GM19043 (cell line): ENCODE measurements at regions not wholly inside any gene's neighbourhood (a gene's known extent, or its start where the extent isn't known, plus 50 kb on each side); places are given as distances from the start of the nearest gene placed in this dataset.

Source experiments
- ATAC-seq: cut with Tn5 transposase; IDR thresholded peaks from one replicate; pipeline ENCODE4 v1.9.1; 2021; ENCODE audit warnings: low read depth; ENCODE audit not compliant: unreplicated experiment

- ATAC-seq = no peak
Measured at GRCh38 chr12:107560165-107560898, 125.3 kb upstream of the PWP1 start.

GRCh38 chr12:107560899-107561285 lies 124.7 kb upstream of the PWP1 start:
- ATAC-seq = no peak

- no peak for ATAC-seq
Measured at GRCh38 chr12:107564946-107565345, 120.7 kb upstream of the PWP1 start.

GRCh38 chr12:107565551-107565950 lies 120.0 kb upstream of the PWP1 start:
- no peak for ATAC-seq

GRCh38 chr12:107567876-107568619 lies 117.6 kb upstream of the PWP1 start:
- no peak for ATAC-seq

GRCh38 chr12:107568718-107569117 lies 116.9 kb upstream of the PWP1 start:
- no peak for ATAC-seq

- ATAC-seq = no peak
Measured at GRCh38 chr12:107570721-107571120, 114.9 kb upstream of the PWP1 start.

- no peak for ATAC-seq
Measured at GRCh38 chr12:107571492-107571891, 114.1 kb upstream of the PWP1 start.

- ATAC-seq = no peak
Measured at GRCh38 chr12:107574691-107575090, 110.9 kb upstream of the PWP1 start.

- no peak for ATAC-seq
Measured at GRCh38 chr12:107580750-107581618, 104.6 kb upstream of the PWP1 start.

- no peak for ATAC-seq
Measured at GRCh38 chr12:107581619-107582015, 104.0 kb upstream of the PWP1 start.

- no peak for ATAC-seq
Measured at GRCh38 chr12:107583551-107583950, 102.0 kb upstream of the PWP1 start.

GRCh38 chr12:107584563-107584962 lies 101.0 kb upstream of the PWP1 start:
- ATAC-seq = no peak

GRCh38 chr12:107586256-107586970 lies 99.2 kb upstream of the PWP1 start:
- no peak for ATAC-seq

GRCh38 chr12:107590413-107590812 lies 95.2 kb upstream of the PWP1 start:
- ATAC-seq = no peak

- no peak for ATAC-seq
Measured at GRCh38 chr12:107590814-107591375, 94.7 kb upstream of the PWP1 start.

GRCh38 chr12:107593713-107594381 lies 91.8 kb upstream of the PWP1 start:
- no peak for ATAC-seq

GRCh38 chr12:107594995-107595394 lies 90.6 kb upstream of the PWP1 start:
- ATAC-seq = no peak

- peak; percentile 57 for ATAC-seq
Measured at GRCh38 chr12:107597695-107598410, 87.7 kb upstream of the PWP1 start.
